ENCODE measurements at regions not wholly inside any gene's neighbourhood (a gene's known extent, or its start where the extent isn't known, plus 50 kb on each side); places are given as distances from the start of the nearest gene placed in this dataset.

GRCh38 chr15:36356466-36356865 is 223.0 kb upstream of the CDIN1 start:
- DNase-seq (ENCODE audit: low read depth) = no peak

- no peak for DNase-seq (ENCODE audit: low read depth)
These were observed 222.3 kb upstream of the CDIN1 start for GRCh38 chr15:36356978-36357601.

GRCh38 chr15:36358094-36358493 is 221.3 kb upstream of the CDIN1 start:
- no peak for DNase-seq (ENCODE audit: low read depth)

GRCh38 chr15:36358523-36358922 is 220.9 kb upstream of the CDIN1 start:
- DNase-seq (ENCODE audit: low read depth) = no peak

- no peak for DNase-seq (ENCODE audit: low read depth)
These were observed 220.1 kb upstream of the CDIN1 start for GRCh38 chr15:36359286-36359685.

- DNase-seq (ENCODE audit: low read depth) = no peak
These were observed 218.0 kb upstream of the CDIN1 start for GRCh38 chr15:36361351-36361870.

- DNase-seq (ENCODE audit: low read depth) = no peak
These were observed 216.9 kb upstream of the CDIN1 start for GRCh38 chr15:36362509-36362915.

GRCh38 chr15:36363335-36363734 is 216.1 kb upstream of the CDIN1 start:
- no peak for DNase-seq (ENCODE audit: low read depth)

- no peak for DNase-seq (ENCODE audit: low read depth)
These were observed 215.0 kb upstream of the CDIN1 start for GRCh38 chr15:36364377-36364776.

- DNase-seq (ENCODE audit: low read depth) = no peak
These were observed 213.5 kb upstream of the CDIN1 start for GRCh38 chr15:36365963-36366362.

GRCh38 chr15:36370051-36370730 is 209.2 kb upstream of the CDIN1 start:
- DNase-seq (ENCODE audit: low read depth) = no peak

- DNase-seq (ENCODE audit: low read depth) = no peak
These were observed 208.7 kb upstream of the CDIN1 start for GRCh38 chr15:36370731-36371112.

- DNase-seq (ENCODE audit: low read depth) = no peak
These were observed 207.9 kb upstream of the CDIN1 start for GRCh38 chr15:36371509-36371908.

GRCh38 chr15:36372968-36373367 is 206.5 kb upstream of the CDIN1 start:
- no peak for DNase-seq (ENCODE audit: low read depth)

- no peak for DNase-seq (ENCODE audit: low read depth)
These were observed 205.9 kb upstream of the CDIN1 start for GRCh38 chr15:36373550-36373949.

- no peak for DNase-seq (ENCODE audit: low read depth)
These were observed 190.3 kb upstream of the CDIN1 start for GRCh38 chr15:36389107-36389506.

GRCh38 chr15:36390491-36390890 is 188.9 kb upstream of the CDIN1 start:
- no peak for DNase-seq (ENCODE audit: low read depth)

- DNase-seq (ENCODE audit: low read depth) = no peak
These were observed 186.7 kb upstream of the CDIN1 start for GRCh38 chr15:36392676-36393266.

GRCh38 chr15:36398212-36398611 is 181.2 kb upstream of the CDIN1 start:
- no peak for DNase-seq (ENCODE audit: low read depth)

GRCh38 chr15:36399276-36399675 is 180.2 kb upstream of the CDIN1 start:
- no peak for DNase-seq (ENCODE audit: low read depth)

GRCh38 chr15:36400936-36401585 is 178.4 kb upstream of the CDIN1 start:
- no peak for DNase-seq (ENCODE audit: low read depth)

- no peak for DNase-seq (ENCODE audit: low read depth)
These were observed 177.8 kb upstream of the CDIN1 start for GRCh38 chr15:36401586-36401966.

- no peak for DNase-seq (ENCODE audit: low read depth)
These were observed 176.1 kb upstream of the CDIN1 start for GRCh38 chr15:36403351-36403750.
